HEK293T (cell line): ENCODE measurements at regions not wholly inside any gene's neighbourhood (a gene's known extent, or its start where the extent isn't known, plus 50 kb on each side); places are given as distances from the start of the nearest gene placed in this dataset.

Source experiments
- CTCF ChIA-PET: fragments of 350-600 bp; formaldehyde crosslinking; extraction: SDS; loops from one replicate; lab custom pipeline; 2021; ENCODE audit warnings: antibody characterized with exemption, inconsistent platforms; lab: Yijun Ruan, JAX
- POLR2A ChIA-PET: fragments of 350-600 bp; formaldehyde crosslinking; extraction: SDS; loops from one replicate; lab custom pipeline; 2020; ENCODE audit warnings: antibody characterized with exemption, inconsistent platforms; lab: Yijun Ruan, JAX
- DNase-seq: peaks from one replicate; pipeline ENCODE4 v3.0.0; 2012; ENCODE audit warnings: mixed read lengths; ENCODE audit errors: extremely low spot score
- ARNT ChIP-seq: fragments of 450-650 bp; IDR thresholded peaks from 2 replicates; pipeline ENCODE4 v1.6.1; 2017; ENCODE audit warnings: mild to moderate bottlenecking
- BHLHE40 ChIP-seq: fragments of 450-650 bp; IDR thresholded peaks from 2 replicates; pipeline ENCODE4 v1.6.1; 2016; ENCODE audit warnings: mild to moderate bottlenecking, moderate library complexity, borderline replicate concordance
- CTBP1 ChIP-seq: fragments of 450-650 bp; IDR thresholded peaks from 2 replicates; pipeline ENCODE4 v1.6.1; 2016; ENCODE audit warnings: borderline replicate concordance
- ELF4 ChIP-seq: fragments of 450-650 bp; IDR thresholded peaks from 2 replicates; pipeline ENCODE4 v1.6.1; 2017; ENCODE audit warnings: antibody characterized with exemption
- FOXA1 ChIP-seq: fragments of 450-650 bp; IDR thresholded peaks from 2 replicates; pipeline ENCODE4 v1.6.1; 2016; ENCODE audit warnings: mild to moderate bottlenecking
- FOXK2 ChIP-seq: fragments of 450-650 bp; IDR thresholded peaks from 2 replicates; pipeline ENCODE4 v1.6.1; 2016; ENCODE audit warnings: mild to moderate bottlenecking
- FOXM1 ChIP-seq: fragments of 450-650 bp; IDR thresholded peaks from 2 replicates; pipeline ENCODE4 v1.6.1; 2017; ENCODE audit warnings: mild to moderate bottlenecking, borderline replicate concordance
- HDGF ChIP-seq: fragments of 450-650 bp; IDR thresholded peaks from 2 replicates; pipeline ENCODE4 v1.6.1; 2017; ENCODE audit warnings: antibody characterized with exemption, borderline replicate concordance
- L3MBTL2 ChIP-seq: fragments of 450-650 bp; conservative IDR thresholded peaks from 2 replicates; pipeline ENCODE4 v1.6.1; 2016; ENCODE audit warnings: mild to moderate bottlenecking
- LEF1 ChIP-seq: fragments of 450-650 bp; IDR thresholded peaks from 2 replicates; pipeline ENCODE4 v1.6.1; 2017; ENCODE audit warnings: mild to moderate bottlenecking, borderline replicate concordance
- NFRKB ChIP-seq: fragments of 450-650 bp; IDR thresholded peaks from 2 replicates; pipeline ENCODE4 v1.6.1; 2016; ENCODE audit warnings: mild to moderate bottlenecking, moderate library complexity
- SP1 ChIP-seq: fragments of 450-650 bp; IDR thresholded peaks from 2 replicates; pipeline ENCODE4 v1.6.1; 2017
- SUZ12 ChIP-seq: fragments of 450-650 bp; IDR thresholded peaks from 2 replicates; pipeline ENCODE4 v1.6.1; 2016; ENCODE audit warnings: mild to moderate bottlenecking
- TARDBP ChIP-seq: fragments of 450-650 bp; IDR thresholded peaks from 2 replicates; pipeline ENCODE4 v1.6.1; 2016
- ZNF384 ChIP-seq: fragments of 450-650 bp; IDR thresholded peaks from 2 replicates; pipeline ENCODE4 v1.6.1; 2016
- TF ChIP-seq, protein P1 (sequence below): fragments of 450-650 bp; IDR thresholded peaks from 2 replicates; pipeline ENCODE4 v1.6.1; 2016

- TF ChIP-seq ELF4: no peak
- TF ChIP-seq CTBP1: no peak
- no peak for TF ChIP-seq HDGF
- no peak for TF ChIP-seq SP1
- no peak for TF ChIP-seq ZNF384
- no peak for TF ChIP-seq LEF1
- TF ChIP-seq SUZ12: no peak
- TF ChIP-seq FOXM1: no peak
- no peak for TF ChIP-seq NFRKB
- no peak for TF ChIP-seq L3MBTL2
- TF ChIP-seq, protein P1, sequence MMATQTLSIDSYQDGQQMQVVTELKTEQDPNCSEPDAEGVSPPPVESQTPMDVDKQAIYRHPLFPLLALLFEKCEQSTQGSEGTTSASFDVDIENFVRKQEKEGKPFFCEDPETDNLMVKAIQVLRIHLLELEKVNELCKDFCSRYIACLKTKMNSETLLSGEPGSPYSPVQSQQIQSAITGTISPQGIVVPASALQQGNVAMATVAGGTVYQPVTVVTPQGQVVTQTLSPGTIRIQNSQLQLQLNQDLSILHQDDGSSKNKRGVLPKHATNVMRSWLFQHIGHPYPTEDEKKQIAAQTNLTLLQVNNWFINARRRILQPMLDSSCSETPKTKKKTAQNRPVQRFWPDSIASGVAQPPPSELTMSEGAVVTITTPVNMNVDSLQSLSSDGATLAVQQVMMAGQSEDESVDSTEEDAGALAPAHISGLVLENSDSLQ: no peak
- no peak for TF ChIP-seq FOXK2
- TF ChIP-seq FOXA1: no peak
- no peak for TF ChIP-seq BHLHE40
- TF ChIP-seq TARDBP: no peak
- no peak for TF ChIP-seq ARNT
- no peak for DNase-seq
- ChIA-PET CTCF (no interaction called here), POLR2A (no interaction called here)
Observed at GRCh38 chr5:120779674-120780073, 315.6 kb downstream of the PRR16 start.

DNA sequence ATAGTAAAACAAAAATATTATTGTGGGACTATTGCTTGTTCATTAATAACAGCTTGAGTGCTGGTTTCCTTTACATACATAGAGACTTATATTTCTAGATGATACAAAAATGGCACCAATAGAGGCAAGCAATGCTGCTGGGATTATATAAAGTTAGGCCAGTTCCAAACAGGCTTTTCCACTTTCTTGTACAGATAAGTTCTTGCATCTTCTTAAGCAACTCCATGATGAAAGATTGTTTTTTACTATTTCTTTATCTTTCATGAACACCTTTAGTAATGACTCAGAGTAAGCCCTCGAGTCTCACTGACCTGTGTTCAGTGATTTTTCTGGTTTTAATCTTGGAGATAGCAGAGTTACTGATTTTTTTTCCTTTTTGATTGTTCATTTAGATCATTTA lies 324.4 kb downstream of the PRR16 start:
- ChIA-PET POLR2A (no interaction called here), CTCF (no interaction called here)
- no peak for DNase-seq
- TF ChIP-seq FOXK2 (no peak), CTBP1 (no peak), LEF1 (no peak), ZNF384 (no peak)

DNA sequence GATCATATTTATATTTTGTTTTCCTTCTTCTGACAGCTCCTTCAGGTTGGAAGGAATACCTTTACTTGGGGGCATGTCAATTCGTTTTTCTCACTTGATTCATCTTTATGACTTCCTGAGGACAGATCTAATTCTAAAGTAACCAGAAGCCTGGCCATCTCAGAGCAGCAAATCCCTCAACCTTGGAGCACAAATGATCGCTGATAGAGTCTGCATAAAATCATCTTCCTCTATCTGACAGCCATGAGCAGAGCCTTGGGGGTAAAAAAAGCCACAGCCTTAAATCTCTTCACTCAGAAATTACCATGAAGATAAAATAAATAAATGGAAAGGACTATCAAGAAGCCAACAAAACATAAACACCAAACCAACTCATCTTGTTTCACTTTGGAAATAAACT lies 325.8 kb downstream of the PRR16 start:
- DNase-seq: no peak
- TF ChIP-seq NFRKB (no peak), FOXM1 (no peak)
- ChIA-PET POLR2A (no interaction called here), CTCF (no interaction called here)

GRCh38 chr5:120790339-120790738 lies 326.2 kb downstream of the PRR16 start:
- no peak for TF ChIP-seq SUZ12
- no peak for DNase-seq
- ChIA-PET POLR2A (no interaction called here), CTCF (no interaction called here)

- POLR2A ChIA-PET: no interaction called here
- TF ChIP-seq, protein P1: no peak
- TF ChIP-seq BHLHE40: no peak
- no peak for TF ChIP-seq ARNT
- TF ChIP-seq SP1: no peak
- TF ChIP-seq LEF1: no peak
- no peak for TF ChIP-seq L3MBTL2
- TF ChIP-seq TARDBP: no peak
- CTCF ChIA-PET: no interaction called here
- DNase-seq: no peak
Observed at GRCh38 chr5:120792477-120792876, 328.4 kb downstream of the PRR16 start.

DNA sequence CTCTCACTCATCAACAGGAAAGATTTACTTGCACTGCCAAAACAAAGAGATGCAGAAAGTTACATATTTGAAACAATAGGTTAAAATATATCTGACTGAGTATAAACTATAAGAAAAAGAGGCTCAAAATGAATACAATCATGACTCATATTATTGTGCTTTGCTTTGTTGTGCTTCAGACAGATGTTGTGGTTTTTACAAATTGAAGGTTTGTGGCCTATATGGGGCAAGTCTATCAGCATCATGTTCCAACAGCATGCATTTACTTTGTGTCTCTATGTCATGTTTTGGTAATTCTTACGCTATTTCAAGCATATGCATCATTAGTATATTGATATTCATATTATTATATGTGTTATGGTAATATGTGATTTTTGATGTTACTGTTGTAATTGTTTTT lies 330.0 kb downstream of the PRR16 start:
- no peak for TF ChIP-seq L3MBTL2
- no peak for TF ChIP-seq TARDBP
- TF ChIP-seq, protein P1: no peak
- no peak for TF ChIP-seq LEF1
- TF ChIP-seq HDGF: no peak
- TF ChIP-seq SUZ12: no peak
- no peak for TF ChIP-seq FOXK2
- no peak for TF ChIP-seq ZNF384
- no peak for TF ChIP-seq FOXM1
- no peak for TF ChIP-seq ELF4
- no peak for TF ChIP-seq SP1
- no peak for TF ChIP-seq ARNT
- TF ChIP-seq BHLHE40: no peak
- no peak for TF ChIP-seq CTBP1
- TF ChIP-seq FOXA1: no peak
- TF ChIP-seq NFRKB: no peak
- POLR2A ChIA-PET: no interaction called here
- no peak for DNase-seq
- CTCF ChIA-PET: no interaction called here

GRCh38 chr5:120803282-120803681 lies 339.2 kb downstream of the PRR16 start:
- no peak for DNase-seq

More at GRCh38 chr5:120803282-120803681, 339.2 kb downstream of the PRR16 start:
- ChIA-PET CTCF (interaction anchor here (0.5 to 0.8 kb wide), 2 partner anchors 1147 to 1266 kb away, joined by 3 to 4 read pairs; no protein-coding TSS in a partner anchor), POLR2A (no interaction called here)
- TF ChIP-seq FOXA1 (no peak), SUZ12 (no peak), TARDBP (no peak), ARNT (no peak), BHLHE40 (no peak), CTBP1 (no peak)
- TF ChIP-seq, protein P1: no peak
